ENCODE measurements at regions not wholly inside any gene's neighbourhood (a gene's known extent, or its start where the extent isn't known, plus 50 kb on each side); places are given as distances from the start of the nearest gene placed in this dataset.
A peak's percentile ranks its signal among the peaks of the same experiment; 100 is the strongest.

GRCh38 chr15:98421419-98422129, 226.8 kb upstream of the IGF1R start:
- Histone ChIP-seq H3K27ac (no peak overlapping the region), H3K4me1 (peaks cover 0 to 2% (median 0%) of the 10 kb centered on the region in 3 donors), H3K9me3 (no peaks in the 10 kb centered on the region), H3K27me3 (peaks cover 0 to 20% (median 5%) of the 10 kb centered on the region in 4 donors), H3K4me3 (peak overlapping the region in 2 of 4 donors; percentile 23 to 25), H3K36me3 (no peaks in the 10 kb centered on the region)
- TF ChIP-seq CTCF (IDR thresholded peaks at IDR 0.05) = peak; percentile 99 to 100 (median 100)
- ATAC-seq (peak; percentile 88 to 91 (median 91)), FAIRE-seq (no peak), DNase-seq (peak; percentile 23 to 95 (median 66))
- intact Hi-C loops (cut with DNase I) = loop anchor here in 1 of 3 donors (5.0 kb wide), 1 partner anchor 104 kb away; no protein-coding TSS in a partner anchor
- WGBS, 2 donors = 3 to 5% methylated on average over 61 to 62 of the region's 62 CpGs

GRCh38 chr15:98422130-98422478, 226.2 kb upstream of the IGF1R start:
- Histone ChIP-seq H3K36me3 (no peaks in the 10 kb centered on the region), H3K4me3 (no peak overlapping the region), H3K4me1 (peaks cover 0 to 2% (median 0%) of the 10 kb centered on the region in 3 donors), H3K27ac (no peak overlapping the region), H3K27me3 (peaks cover 0 to 20% (median 5%) of the 10 kb centered on the region in 4 donors), H3K9me3 (no peaks in the 10 kb centered on the region)
- no peak for DNase-seq
- intact Hi-C loops (cut with DNase I) = loop anchor here in 1 of 3 donors (5.0 kb wide), 1 partner anchor 105 kb away; no protein-coding TSS in a partner anchor
- WGBS, 2 donors = 13 to 15% methylated on average over 13 of the region's 13 CpGs
- no peak for TF ChIP-seq CTCF (IDR thresholded peaks at IDR 0.05)
- peak in 2 of 4 donors; percentile 13 to 17 for ATAC-seq
- FAIRE-seq = no peak

GRCh38 chr15:98425173-98425572, 223.2 kb upstream of the IGF1R start:
- Histone ChIP-seq H3K9me3 (no peaks in the 10 kb centered on the region), H3K27ac (no peak overlapping the region), H3K27me3 (peaks cover 0 to 30% (median 5%) of the 10 kb centered on the region in 4 donors), H3K4me3 (no peak overlapping the region), H3K4me1 (peaks cover 0 to 2% (median 0%) of the 10 kb centered on the region in 3 donors), H3K36me3 (no peaks in the 10 kb centered on the region)
- DNase-seq (no peak), ATAC-seq (no peak), FAIRE-seq (no peak)
- WGBS, 2 donors = 55 to 60% methylated on average over 11 of the region's 11 CpGs
- no peak for TF ChIP-seq CTCF (IDR thresholded peaks at IDR 0.05)
- intact Hi-C loops (cut with DNase I) = no loop called here

GRCh38 chr15:98427321-98427720, 221.0 kb upstream of the IGF1R start:
- no peak for FAIRE-seq
- WGBS, 2 donors = 47 to 57% methylated on average over 8 of the region's 8 CpGs
- Histone ChIP-seq H3K36me3 (no peaks in the 10 kb centered on the region), H3K4me3 (no peak overlapping the region), H3K27ac (no peak overlapping the region), H3K27me3 (peaks cover 0 to 12% (median 0%) of the 10 kb centered on the region in 4 donors), H3K4me1 (no peaks in the 10 kb centered on the region), H3K9me3 (no peaks in the 10 kb centered on the region)
- DNase-seq = peak in 1 of 6 donors; percentile 27
- ATAC-seq = no peak
- intact Hi-C loops (cut with DNase I) = no loop called here
- TF ChIP-seq CTCF (IDR thresholded peaks at IDR 0.05) = no peak
